ENCODE measurements at regions not wholly inside any gene's neighbourhood (a gene's known extent, or its start where the extent isn't known, plus 50 kb on each side); places are given as distances from the start of the nearest gene placed in this dataset.

DNA sequence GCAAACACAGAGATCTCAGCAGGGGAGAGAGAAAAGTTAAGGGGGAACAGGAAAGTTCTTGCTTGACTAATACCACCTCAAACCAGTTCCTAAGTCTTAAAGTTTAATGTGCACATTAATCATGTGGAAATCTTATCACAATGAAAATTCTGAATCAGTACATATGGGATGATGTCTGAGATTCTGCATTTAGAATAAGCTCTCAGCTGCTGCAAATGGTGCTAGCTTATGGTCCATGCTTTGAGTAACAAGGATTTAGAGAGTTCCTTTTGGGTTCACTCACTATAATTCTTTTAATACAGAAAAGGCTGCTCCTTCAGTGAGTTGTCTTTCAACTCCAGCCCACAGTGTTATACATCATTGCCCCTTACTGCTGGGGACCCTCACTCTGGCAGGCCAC lies 99.5 kb upstream of the THRB start:
- H3K4me3 ChIP-seq (ENCODE audit: low read depth, low read length), result no peak overlapping the region
- DNase-seq (ENCODE audit: low read depth, low spot score), result no peak
- in situ Hi-C loops (cut with HindIII; ENCODE audit: low sequenced_read_pairs), result no loop called here
- TF ChIP-seq, protein P1, sequence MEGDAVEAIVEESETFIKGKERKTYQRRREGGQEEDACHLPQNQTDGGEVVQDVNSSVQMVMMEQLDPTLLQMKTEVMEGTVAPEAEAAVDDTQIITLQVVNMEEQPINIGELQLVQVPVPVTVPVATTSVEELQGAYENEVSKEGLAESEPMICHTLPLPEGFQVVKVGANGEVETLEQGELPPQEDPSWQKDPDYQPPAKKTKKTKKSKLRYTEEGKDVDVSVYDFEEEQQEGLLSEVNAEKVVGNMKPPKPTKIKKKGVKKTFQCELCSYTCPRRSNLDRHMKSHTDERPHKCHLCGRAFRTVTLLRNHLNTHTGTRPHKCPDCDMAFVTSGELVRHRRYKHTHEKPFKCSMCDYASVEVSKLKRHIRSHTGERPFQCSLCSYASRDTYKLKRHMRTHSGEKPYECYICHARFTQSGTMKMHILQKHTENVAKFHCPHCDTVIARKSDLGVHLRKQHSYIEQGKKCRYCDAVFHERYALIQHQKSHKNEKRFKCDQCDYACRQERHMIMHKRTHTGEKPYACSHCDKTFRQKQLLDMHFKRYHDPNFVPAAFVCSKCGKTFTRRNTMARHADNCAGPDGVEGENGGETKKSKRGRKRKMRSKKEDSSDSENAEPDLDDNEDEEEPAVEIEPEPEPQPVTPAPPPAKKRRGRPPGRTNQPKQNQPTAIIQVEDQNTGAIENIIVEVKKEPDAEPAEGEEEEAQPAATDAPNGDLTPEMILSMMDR (IDR thresholded peaks at IDR 0.05; ENCODE audit: low read depth, low read length), result no peak

DNA sequence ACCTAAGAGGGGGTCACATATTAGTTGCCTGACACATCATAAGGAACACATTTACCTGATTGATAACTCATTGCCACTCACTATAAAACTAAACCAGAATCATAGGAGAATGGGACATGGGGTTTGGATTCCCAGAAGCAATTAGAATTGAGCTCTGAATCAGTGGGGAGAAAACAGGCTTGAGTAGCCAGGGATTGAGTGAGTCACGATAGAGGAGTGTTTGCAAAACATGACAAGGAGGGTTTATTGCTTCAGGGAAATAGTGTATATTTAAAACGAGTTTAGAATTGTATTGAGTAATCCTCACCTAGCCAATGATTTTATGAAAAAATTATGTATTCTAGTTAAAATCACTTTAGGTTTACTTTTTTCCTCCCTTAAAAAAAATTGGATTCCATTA lies 101.1 kb upstream of the THRB start:
- no peak for DNase-seq (ENCODE audit: low read depth, low spot score)
- in situ Hi-C loops (cut with HindIII; ENCODE audit: low sequenced_read_pairs), result no loop called here
- no peak overlapping the region for H3K4me3 ChIP-seq (ENCODE audit: low read depth, low read length)
- TF ChIP-seq, protein P1 (IDR thresholded peaks at IDR 0.05; ENCODE audit: low read depth, low read length), result no peak

GRCh38 chr3:24596626-24597025 lies 102.0 kb upstream of the THRB start:
- no peak for DNase-seq (ENCODE audit: low read depth, low spot score)
- no peak overlapping the region for H3K4me3 ChIP-seq (ENCODE audit: low read depth, low read length)
- in situ Hi-C loops (cut with HindIII; ENCODE audit: low sequenced_read_pairs), result no loop called here
- TF ChIP-seq, protein P1 (IDR thresholded peaks at IDR 0.05; ENCODE audit: low read depth, low read length), result no peak

GRCh38 chr3:24598695-24599470 lies 104.2 kb upstream of the THRB start:
- in situ Hi-C loops (cut with HindIII; ENCODE audit: low sequenced_read_pairs), result no loop called here
- TF ChIP-seq, protein P1 (IDR thresholded peaks at IDR 0.05; ENCODE audit: low read depth, low read length), result no peak
- no peak for DNase-seq (ENCODE audit: low read depth, low spot score)
- no peak overlapping the region for H3K4me3 ChIP-seq (ENCODE audit: low read depth, low read length)

DNA sequence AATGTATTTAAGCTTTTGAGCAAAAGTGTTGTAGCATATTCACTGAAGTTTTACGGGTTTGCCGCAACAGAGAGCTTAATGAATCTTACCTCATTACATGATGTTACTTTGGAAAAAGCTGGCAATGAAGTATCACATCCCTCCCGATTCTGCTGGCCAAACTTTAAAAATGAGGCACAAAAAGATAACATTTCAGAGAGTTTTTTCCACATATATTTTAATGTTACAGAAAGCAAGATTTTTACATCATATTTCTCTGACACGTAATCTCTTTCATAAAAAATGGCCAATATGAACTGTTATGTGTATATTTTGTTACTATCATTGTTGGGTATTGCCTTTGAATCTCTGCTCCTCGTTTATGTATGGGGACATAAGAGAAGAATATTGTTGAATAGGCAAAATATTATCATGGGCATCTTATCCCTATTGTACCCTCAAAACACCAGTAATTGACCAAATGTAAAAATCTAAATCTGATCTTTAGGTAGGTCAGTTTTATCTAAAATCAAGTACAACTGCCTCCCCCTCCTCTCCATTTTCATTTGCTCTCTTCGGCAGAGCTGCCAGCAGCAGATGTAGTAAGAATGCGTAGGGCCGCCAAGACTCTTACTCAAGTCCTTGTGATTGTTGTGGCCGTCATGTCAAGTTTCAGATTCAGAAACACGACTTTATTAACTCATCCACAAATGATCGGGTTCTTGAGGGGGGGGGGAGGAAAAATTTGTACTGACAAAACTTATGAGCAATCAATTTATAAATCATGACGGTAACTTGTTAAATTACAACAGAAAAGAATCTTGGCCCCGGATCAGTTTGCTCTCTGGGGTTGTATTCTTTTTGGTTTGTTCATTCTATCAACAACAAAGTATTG lies 106.7 kb upstream of the THRB start:
- H3K4me3 ChIP-seq (ENCODE audit: low read depth, low read length), result no peak overlapping the region
- TF ChIP-seq, protein P1 (IDR thresholded peaks at IDR 0.05; ENCODE audit: low read depth, low read length), result no peak
- DNase-seq (ENCODE audit: low read depth, low spot score), result no peak
- in situ Hi-C loops (cut with HindIII; ENCODE audit: low sequenced_read_pairs), result no loop called here

GRCh38 chr3:24604215-24604614 lies 109.6 kb upstream of the THRB start:
- DNase-seq (ENCODE audit: low read depth, low spot score), result no peak
- in situ Hi-C loops (cut with HindIII; ENCODE audit: low sequenced_read_pairs), result no loop called here

More at GRCh38 chr3:24604215-24604614, 109.6 kb upstream of the THRB start:
- no peak overlapping the region for H3K4me3 ChIP-seq (ENCODE audit: low read depth, low read length)
- TF ChIP-seq, protein P1 (IDR thresholded peaks at IDR 0.05; ENCODE audit: low read depth, low read length), result no peak

Data from astrocyte of the spinal cord (primary cell).